Activated naive CD4-positive, alpha-beta T cell treated with anti-CD3 and anti-CD28 coated beads, Interleukin-2, amount 50 U/mL, for 16 hours (primary cell): ENCODE measurements at regions not wholly inside any gene's neighbourhood (a gene's known extent, or its start where the extent isn't known, plus 50 kb on each side); places are given as distances from the start of the nearest gene placed in this dataset.
"Not testable (repeated sequence)": the region's sequence is repeated elsewhere in the genome, so short reads cannot be mapped to it uniquely, and the experiment has no call there.

Experiments
- DNase-seq: peaks from one replicate; pipeline ENCODE4 v3.0.0-alpha.2; 2020

DNA sequence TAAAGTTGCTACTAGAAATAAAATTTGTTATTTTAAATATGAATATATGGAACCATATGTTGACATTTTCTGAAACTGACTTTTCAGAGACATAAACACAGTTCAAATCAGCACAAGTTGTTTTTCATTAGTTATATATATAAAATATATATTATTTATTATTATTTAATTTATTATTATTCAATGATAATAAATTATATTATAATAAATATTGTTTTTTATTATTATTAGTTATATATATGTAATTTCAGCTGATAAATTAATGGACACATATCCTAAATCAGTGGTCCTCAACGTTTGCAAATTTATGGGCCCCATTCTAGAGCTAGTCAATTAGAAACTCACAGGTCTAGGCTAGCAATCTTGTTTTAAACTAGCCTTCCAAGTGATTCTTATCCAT, 809.3 kb downstream of the C4orf33 start:
- no peak for DNase-seq

DNA sequence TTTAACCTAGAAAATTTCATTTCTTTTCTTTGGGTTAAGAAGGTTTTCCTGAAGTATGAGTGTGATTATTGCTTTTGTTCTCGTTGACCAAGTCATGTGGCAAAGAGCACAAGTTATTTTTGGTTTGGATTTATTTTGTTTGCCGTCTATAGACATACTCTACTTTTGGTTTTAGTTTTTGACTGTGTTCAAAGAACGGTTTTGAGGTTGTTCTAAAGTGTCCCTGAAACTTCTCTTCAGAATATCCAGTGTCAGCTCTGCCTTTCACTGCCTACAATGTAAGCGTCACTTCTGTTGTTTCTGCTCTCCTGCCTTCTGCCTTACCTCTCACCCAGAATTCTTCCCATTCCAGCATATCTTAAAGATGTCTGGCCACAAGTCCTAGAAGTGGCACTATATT, 812.2 kb downstream of the C4orf33 start:
- no peak for DNase-seq

DNA sequence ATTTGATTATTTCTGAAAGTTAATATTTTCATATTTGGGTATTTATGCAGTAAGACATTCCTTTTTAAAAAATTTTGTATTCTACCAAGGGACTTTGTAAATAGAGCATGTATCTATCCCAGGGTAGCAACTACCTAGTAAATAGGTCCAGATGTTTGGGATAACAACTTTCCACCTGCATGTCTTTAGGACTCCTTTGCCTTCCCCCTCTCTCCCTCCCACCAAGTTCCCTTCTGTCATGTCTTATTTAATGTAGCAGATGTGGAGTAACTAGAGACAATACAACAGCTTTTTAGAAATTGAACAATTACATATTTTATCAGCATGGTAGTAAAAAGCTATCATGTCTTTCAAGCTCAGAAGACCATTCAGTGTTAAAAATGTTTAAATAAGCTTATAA, 821.0 kb downstream of the C4orf33 start:
- DNase-seq = no peak

DNA sequence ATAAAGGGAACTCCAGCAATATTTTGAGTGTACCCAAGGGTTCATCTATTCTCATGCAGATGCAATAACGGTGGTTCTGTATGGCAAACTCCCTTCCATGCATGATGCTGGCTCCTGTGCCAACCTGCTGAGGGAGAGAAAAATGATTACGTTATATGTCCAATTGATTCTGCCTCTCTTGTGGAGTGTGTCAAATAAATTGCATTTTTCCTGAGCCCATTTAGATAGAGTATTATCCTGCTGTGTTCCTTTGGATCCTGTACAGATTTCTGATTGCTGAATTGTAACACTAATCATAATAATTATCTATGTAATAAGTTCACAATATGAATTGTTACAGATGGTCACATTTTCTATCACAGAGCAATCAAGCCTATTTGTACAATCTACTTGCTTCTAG, 821.7 kb downstream of the C4orf33 start:
- DNase-seq = no peak

DNA sequence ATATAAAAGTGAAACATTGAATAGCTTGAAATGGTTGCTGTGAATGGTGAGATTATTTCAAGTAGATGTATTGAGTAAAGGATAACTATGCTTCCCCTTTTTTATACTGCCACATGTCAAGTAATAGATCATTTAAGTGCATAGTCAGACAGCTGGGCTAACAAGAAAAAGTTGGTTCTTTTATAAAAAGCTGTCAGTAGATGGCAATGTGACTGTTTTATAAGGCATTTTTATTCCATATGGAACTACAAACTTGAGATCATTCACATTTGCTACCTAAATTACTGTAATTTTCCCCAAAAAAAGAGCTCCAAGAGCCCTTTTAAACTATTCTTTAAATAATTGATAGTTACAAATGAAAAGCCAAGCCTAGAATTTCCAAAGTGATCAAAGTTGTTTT, 831.0 kb downstream of the C4orf33 start:
- no peak for DNase-seq

DNA sequence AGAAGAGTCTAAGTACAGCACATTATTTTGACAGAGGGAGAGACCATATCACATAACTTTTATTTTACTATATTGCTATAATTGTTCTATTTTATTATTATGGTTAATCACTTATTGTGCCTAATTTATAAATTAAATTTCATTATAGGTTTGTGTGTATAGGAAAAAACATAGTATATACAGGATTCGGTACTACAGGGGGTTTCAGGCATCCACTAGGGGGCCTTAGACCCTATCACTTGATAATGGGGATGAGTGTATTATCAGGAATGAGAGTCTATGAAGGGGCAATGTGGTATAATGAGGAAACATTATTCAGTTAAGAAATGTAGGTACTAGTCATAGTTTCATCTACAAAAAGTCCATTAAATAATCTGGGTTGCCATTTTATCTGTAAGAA, 833.1 kb downstream of the C4orf33 start:
- no peak for DNase-seq

DNA sequence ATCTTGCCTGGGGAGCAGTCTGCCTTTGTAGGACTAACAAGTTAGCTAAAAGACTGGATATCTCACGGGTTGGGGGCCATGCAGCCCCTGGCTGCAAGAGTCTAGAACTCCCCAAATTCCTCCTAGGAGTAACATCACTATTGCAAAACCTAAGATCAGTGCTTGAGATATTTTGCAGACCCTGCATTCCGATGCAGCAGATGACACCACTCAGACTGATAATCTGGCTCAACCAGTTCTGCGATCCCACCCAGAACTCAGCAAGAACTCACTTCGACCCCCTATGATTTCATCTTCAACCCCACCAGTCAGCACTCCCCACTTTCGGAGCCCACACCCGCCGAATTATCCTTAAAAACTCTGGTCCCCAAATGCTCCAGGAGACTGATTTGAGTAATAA, 834.0 kb downstream of the C4orf33 start:
- no peak for DNase-seq

DNA sequence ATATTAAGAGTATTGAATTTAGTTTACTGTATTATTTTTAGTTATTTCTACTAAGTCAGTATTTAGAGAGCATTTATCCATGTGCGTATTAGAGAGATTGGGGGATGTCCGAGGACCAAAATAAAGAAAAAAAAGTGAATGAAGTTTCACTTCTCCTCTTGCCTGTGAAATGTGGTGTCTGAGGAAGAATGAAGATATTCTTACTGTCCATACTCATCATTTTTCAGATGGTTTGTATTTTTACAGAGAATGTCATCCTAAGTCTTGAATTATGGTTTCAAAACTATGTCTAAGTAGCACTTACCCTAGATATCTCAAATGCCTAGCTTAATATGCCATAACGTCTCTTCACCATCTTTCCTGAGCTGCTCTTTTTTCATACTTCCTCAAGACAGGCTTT, 854.3 kb downstream of the C4orf33 start:
- DNase-seq = no peak

DNA sequence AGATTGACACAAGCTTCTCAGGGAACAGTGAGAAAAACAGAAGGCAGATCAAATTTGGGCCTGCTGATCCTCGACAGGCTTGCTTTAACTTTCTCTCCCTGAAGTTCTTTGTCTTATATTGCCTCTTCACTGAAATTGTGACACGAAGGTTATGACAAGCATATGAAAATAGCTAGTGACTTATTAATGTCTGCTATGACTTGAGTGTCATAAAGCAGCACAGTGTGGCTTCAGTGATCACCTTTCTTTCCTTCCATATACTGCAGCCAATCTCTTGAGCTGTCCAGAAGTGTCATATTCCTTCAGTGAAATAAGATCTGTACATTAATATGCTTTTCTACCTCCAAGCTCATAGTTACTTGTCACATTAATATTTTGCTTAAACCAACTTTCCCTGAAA, 870.2 kb downstream of the C4orf33 start:
- DNase-seq = no peak

DNA sequence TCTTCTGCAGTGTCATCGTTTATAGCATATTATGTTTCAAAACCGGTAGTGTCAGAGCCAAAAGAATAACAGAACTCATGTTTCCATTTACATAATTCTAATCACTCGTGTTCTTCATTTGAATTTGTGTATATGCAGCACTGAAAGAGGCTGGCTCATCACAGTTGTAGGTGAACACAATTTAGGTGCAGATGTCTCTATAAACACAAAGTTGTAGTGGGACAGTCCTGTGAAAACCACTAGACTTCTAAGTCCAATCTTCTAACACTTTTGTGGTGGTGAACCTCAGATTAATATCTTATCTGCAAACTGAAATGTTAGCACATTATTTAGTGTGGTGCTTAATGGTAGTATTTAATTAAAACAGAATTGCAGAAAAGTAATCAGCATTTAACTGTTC, 872.4 kb downstream of the C4orf33 start:
- no peak for DNase-seq

DNA sequence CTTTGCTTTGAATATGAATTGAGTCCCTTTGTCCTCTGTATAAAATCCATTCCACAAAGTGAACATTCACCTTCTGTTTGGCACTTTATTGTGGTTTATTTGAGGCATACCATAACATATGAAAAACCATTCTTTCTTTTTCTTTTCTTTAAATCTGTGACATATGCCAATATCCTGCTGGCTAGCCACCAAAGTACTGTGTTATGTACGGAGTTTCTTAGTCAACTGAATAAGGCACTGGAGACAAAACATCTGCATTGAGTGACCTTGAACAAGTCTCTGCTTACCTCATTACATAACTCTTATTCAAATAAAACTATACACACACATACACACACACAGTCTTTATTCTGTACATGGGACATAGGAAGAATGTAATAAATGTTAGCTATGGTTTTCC, 872.8 kb downstream of the C4orf33 start:
- no peak for DNase-seq

DNA sequence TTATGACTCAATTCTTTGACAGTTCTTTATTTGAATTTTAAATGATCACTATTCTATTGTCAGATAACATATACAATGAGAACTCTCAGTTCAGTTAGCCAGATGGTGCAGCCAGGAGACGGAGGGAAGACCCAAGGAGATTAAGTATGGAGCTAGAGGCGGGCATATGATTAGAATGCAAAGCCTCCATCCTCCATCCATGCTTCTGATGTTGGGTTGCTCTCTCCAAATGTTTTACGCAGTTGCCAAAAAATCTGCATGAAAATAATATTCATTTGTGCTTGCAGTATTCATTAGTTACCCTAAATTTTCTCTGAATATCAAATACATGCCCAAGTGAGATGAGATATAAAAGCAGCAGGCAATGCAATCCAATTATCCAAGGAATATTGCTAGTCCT, 874.8 kb downstream of the C4orf33 start:
- DNase-seq = no peak

DNA sequence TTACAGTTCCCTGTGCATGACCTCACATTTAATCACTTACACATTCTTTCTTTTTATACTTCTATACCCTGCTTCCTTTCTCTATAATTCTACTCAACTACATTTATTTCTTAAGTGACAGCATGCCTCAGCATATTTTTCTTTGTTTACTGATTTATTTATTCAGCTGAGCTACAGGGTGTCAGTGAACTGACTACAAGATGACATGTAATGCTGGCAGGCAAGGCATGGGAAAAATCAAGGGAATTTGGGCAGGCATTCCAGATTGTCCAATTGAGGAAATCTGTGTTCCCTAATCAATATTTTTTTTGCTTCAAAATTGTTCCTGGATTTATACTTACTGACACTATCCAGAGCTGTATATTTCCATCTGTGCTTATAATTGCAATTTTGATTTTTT, 875.5 kb downstream of the C4orf33 start:
- no peak for DNase-seq

DNA sequence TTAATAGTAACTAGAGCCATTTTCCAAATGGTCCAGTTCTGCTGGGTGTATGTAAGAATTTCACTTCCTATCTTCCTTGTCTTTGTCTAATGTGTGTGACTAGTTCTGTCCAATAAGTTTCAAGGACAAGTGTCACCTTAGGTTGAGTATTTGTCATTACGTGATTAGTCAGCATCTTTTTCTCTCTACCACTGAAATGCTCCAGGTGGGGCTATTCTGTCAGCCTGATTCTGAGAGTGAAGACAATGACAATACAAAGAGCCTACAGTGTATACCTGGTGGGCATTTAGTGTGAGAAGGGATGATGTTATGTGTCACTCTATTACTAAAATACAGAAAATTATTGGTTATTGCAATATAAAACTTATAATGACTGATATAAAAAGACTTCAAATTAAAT, 876.3 kb downstream of the C4orf33 start:
- no peak for DNase-seq

DNA sequence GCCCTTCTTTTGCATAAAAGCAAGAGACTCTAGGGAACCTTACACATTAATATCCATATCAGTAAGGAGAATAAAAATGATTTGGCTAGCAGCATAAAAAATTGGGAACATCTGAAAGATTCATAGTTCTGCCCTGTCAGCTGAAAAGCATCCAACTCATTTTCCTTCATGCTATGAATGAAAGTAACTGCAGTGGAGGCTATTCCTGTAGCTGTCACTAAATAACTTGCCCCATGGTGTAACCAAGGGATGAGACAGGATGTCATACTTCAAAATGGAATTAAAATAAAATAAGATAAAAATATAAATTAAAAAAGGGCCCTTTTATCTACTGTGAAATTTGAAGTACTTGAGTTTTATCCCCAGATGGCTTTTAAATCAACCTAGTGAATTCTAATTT, 878.8 kb downstream of the C4orf33 start:
- no peak for DNase-seq

DNA sequence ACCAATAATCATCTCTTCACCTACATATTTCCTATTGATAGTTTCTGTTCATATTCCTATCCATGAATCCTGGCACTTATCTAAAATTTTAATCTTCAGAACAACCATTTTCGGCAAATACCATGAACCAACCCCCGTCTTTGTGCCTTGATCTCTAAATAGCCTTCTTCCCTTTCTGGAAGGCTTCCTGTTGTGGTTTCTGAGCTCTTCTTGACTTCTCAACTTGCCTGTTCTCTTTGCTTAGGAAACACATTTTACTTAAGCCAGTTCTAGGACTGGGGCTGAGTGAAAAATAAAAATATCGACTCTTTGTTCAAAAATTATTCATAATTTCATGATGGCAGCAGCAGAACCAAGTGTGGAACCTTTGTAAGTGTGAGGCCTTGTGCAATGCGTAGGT, 882.4 kb downstream of the C4orf33 start:
- DNase-seq = no peak

DNA sequence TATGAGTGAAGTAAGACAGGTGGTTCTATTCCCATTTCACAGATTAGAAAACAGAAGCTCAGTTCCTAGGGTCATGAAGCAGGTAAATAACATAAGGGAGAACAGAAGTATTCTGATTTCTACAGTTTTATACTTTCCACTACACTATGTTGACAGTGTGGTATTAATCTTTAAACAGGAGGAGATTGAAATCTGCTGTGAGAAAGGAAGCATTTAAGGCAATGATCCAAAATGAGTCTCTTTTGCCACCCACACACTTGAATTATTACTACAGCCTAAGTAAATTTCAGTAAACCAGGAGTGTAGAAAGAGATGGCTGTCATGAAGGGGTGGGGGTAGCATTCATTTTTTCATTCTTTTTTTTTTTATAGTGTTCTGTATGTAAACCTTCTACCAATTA, 893.0 kb downstream of the C4orf33 start:
- no peak for DNase-seq

DNA sequence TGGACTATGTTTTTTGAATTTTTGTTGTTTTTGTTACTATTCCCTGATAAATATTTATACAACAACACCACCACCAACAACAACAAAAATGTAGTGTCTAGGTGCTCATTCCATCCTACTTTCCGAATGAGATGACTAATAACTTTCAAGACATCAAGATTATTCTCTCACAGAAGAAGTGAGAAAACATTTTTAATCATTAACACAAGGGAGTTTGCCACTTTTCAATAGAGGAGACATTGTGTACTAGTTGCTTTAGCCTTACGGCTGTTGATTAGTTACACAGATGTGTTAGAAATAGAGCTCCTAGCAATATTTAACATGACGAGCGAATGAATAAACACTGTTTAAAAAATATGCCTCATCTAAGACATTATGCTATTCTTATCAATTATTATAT, 898.8 kb downstream of the C4orf33 start:
- DNase-seq = no peak

DNA sequence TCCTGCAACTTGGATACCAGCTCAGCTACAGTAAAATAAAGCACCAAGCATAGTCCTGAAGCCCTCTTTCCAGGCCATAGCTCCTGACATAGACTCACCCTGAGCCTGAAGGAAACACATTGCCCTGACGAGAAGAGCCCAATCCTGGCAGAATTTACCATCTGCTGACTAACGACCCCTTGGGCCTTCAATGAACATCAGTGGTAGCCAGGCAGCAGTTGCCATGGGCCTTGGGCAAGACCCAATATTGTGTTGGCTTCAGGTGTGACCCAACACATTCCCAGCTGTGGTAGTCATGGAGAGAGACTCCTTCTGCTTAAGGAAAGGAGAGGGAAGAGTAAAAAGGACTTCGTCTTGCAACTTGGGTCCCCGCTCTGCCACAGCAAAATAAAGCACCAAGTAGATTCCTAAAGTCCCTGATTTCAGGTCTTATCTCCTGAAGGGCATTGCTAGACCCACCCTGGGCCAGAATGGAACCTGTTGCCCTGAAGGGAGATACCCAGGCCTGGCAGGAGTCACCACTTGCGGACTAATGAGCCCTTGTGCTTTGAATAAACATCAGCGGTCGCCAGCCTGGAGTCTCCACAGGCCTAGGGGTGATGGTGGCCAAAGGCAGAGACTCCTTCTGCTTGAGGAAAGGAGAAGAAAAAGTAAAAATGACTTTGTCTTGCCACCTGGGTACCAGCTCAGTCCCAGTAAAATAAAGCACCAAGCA, 902.6 kb downstream of the C4orf33 start:
- DNase-seq = no peak

DNA sequence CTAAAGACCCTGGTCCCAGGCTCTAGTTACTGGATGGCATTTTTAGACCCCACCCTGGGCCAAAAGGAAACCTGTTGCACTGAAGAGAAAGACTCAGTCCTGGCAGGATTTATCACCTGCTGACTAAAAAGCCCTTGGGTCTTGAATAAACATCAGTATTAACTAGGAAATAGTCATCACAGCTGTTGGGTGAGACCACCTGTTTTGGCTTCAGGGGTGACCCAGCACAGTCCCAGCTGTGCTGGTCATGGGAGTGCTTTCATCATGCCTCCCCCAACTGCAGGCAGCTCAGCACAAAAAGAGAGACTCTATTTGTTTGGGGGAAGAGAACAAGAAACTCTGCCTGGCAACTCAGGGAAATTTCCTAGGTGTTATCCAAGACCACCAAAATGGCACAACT, 903.2 kb downstream of the C4orf33 start:
- no peak for DNase-seq

DNA sequence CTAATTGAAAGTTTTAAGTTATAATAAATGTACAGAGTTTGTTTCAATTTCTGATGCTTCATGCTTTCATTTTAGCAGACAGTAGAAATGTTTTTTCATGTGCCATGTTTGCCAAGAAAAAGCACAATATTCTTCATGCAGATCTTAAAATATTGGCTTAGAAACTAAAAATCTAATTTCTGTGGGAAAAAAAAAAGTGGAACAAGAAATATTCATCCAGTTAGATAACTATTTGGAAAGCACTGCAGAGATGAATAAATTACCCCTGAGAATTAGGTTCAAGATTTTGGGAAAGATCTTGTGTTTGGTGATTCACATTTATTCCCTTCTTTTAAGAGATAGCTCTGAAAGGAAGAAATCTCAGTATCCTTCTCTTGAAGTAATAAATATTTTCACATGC, 912.5 kb downstream of the C4orf33 start:
- DNase-seq = no peak

DNA sequence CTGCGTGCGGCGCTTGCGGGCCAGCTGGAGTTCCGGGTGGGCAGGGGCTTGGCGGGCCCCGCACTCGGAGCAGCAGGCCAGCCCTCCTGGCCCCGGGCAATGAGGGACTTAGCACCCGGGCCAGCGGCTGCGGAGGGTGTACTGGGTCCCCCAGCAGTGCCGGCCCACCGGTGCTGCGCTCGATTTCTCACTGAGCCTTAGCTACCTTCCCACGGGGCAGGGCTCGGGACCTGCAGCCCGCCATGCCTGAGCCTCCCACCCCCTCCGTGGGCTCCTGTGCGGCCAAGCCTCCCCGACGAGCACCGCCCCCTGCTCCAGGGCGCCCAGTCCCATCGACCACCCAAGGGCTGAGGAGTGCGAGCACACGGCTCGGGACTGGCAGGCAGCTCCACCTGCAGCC, 916.9 kb downstream of the C4orf33 start:
- not testable (repeated sequence) for DNase-seq

DNA sequence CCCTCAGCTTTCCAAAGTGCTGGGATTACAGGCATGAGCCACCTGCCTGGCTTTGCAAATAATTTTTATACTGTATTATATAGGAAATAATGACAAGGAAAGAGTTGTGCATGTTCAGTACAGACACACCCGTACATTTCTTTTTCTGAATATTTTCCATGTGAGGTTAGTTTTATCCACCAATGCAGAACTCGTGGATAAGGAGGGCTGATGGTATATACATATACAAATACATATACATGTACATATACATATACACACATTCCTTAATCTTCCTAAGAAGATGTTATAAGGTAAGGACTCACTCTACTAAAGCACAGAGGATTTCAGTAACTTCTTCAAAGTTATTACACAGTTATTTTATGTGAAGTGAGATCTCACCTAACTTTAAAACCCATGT, 925.8 kb downstream of the C4orf33 start:
- no peak for DNase-seq

DNA sequence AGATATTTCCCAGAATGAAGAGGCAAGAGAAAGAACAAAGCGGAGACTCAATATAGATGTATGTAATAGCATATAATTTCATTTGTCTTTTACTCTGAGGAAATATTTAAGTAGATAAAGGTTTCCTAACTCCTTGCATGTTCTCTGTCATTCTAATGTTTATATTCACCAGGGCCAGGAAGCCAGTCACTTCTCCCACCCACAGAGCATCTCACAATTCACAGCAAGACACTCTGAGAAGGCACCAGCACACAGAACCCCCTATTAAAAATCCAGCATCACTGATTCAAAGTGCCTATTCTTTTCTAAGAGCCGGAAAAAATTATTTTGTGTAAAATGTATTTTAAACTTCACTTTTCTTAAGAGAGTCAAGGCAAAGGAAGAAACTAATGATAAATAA, 927.1 kb downstream of the C4orf33 start:
- DNase-seq = no peak

DNA sequence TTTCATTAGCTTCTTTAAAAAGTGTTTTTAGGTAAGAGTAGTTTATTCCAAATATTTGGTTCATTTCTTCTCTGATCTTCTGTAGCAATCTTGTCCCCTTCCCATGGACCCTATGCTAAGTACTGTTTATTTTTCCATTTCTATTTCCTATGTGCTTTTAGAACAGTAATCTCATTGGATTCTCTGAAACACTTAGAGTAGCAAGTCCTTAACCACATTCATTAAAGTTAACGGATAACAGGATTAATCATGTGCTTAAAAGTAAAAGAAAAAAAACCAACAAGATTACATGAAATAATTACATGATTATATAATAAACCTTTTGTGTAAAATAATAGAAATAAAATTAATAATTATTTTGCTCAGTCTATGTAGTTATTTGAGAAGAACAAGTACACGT, 929.7 kb downstream of the C4orf33 start:
- no peak for DNase-seq

DNA sequence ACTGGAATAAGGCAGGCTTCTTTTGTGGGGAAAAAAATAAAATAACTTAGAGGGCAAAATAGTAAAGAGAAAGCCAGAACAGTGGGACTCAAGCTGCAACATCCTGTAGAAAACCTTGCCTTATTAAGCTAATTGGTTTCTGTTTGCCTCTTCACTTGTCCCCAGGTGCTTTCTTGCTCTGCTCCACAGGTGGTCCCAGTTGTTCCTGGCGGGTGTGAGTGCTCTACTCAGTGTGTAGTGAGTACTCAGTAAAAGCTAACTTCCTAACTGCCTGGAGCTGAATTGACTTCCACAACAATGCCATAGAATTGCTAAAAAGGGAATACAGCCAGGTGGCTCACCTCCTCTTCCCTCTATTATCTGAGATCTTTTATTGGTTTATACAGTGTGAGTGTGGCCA, 930.2 kb downstream of the C4orf33 start:
- no peak for DNase-seq
